Activated naive CD4-positive, alpha-beta T cell (primary cell): ENCODE measurements at regions not wholly inside any gene's neighbourhood (a gene's known extent, or its start where the extent isn't known, plus 50 kb on each side); places are given as distances from the start of the nearest gene placed in this dataset.
"Not testable (repeated sequence)": the region's sequence is repeated elsewhere in the genome, so short reads cannot be mapped to it uniquely, and the experiment has no call there.

ENCODE experiments used
- DNase-seq, 4 experiments: peaks; one replicate each; lab custom pipeline; 2025; lab: John Stamatoyannopoulos, UW

- DNase-seq, result no peak
These were observed 401.2 kb downstream of the THBS2 start for GRCh38 chr6:168852376-168852884.

DNA sequence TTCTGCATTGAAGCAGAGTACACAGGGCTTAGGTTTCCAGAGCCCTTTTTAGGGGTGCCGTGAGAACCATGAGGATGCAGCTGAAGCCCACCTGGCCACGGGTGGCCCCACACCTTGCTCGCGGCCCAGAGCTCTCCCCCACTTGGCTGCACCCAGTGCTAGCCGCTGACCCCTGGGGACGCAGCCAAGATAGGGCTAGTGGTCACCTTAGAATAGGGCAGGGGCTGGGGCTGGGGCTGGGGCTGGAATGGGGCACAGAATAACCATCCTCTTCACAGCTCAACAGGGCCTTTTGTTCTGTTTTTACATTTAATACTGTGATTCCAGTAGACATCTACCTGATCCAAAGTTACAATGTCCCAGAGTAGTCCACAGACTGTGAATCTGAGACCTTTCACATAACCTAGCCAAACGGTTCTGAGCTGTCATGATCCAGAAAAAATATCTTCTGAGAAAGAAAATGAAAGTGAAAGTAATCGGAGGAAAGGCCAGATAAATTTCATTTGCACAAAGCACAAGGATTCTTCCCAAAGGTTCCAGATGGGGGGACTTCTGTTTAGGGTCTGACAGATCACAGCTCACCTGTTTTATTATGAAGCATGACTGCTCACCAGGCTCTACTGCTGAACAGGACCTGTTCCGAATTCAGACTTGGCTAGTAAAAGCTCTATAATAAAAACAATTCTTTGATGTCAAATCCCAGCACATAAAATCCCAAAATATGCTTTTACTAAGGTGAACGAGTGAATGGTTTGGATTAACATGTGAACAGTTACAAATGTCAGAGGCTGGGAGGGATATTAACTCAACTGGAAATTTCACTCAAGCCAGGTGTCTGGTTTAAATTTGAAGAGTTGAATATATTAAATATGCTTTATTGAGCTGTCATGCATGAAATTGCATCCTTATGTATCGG, 401.9 kb downstream of the THBS2 start:
- DNase-seq, result no peak

GRCh38 chr6:168850027-168850736, 403.5 kb downstream of the THBS2 start:
- not testable (repeated sequence) for DNase-seq

GRCh38 chr6:168849459-168849858, 404.2 kb downstream of the THBS2 start:
- DNase-seq, result no peak

DNA sequence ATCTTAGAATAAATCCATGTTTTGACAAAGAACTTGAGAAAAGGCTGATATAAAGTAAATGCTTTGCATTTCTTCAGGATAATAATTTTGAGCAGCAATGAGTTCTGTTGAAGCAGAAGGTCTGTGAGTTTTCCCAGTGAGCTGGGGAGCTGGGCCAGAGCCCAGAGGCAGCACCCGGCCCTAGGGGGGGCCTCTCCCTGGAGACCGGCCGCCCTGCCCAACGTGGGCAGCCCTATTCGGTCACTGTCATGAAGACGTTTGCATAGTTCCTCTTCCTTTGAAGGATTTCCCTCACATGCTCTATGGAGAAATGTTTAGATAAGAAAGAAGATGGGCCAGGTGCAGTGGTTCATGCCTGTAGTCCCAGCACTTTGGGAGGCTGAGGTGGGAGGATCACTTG, 404.8 kb downstream of the THBS2 start:
- no peak for DNase-seq

DNA sequence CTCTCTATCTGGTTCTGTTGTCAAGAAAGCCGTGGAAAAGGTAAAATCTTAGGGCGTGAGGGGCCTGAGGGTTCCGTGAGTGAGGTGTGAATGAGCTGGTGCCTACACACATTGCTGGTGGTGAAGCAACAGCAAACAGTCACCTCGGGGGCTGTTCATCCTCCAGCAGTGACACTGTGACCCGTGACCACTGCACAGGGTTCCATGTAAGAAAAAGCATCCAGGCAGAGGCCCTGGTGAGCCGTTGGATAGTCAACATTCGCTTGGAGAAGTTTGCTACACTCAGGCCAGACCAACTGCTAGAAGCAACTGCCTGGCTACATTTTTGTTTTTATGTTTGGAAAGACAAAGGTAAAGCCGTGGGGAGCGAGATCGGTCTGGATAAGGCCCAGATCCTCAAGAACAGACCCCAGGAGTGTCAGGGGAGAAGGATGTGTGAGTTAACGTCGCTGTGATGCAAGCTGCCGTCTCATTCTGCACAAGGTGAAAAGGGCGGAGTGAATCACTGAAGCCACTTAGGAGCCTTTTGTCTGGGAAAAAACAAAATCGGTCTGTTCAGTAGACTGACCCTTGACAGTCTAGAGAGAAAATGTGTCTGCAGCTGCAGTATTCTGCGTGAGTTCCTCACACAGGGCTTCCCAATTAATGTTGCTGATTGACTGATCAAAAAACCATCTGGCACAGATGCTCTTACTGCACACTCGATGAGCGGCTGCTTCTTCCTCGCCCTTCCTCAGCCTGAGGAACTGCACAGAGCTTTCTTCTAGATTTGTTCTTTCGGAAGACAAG, 404.0 kb downstream of the SMOC2 start:
- no peak for DNase-seq

DNA sequence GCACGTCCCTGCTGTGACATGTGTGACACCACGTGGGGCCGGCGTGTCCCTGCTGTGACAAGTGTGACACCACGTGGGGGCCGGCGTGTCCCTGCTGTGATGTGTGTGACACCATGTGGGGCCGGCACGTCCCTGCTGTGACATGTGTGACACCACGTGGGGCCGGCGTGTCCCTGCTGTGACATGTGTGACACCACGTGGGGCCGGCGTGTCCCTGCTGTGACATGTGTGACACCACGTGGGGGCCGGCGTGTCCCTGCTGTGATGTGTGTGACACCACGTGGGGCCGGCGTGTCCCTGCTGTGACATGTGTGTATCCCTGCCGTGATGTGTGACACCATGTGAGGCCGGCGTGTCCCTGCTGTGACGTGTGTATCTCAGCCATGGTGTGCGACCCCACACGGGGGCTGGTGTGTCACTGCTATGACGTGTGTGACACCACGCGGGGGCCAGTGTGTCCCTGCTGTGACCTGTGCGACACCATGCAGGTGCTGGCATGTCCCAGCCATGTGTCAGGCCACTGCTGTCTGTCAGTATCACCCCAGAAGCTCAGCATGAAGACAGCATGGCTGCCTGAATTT, 401.7 kb downstream of the SMOC2 start:
- not testable (repeated sequence) for DNase-seq

DNA sequence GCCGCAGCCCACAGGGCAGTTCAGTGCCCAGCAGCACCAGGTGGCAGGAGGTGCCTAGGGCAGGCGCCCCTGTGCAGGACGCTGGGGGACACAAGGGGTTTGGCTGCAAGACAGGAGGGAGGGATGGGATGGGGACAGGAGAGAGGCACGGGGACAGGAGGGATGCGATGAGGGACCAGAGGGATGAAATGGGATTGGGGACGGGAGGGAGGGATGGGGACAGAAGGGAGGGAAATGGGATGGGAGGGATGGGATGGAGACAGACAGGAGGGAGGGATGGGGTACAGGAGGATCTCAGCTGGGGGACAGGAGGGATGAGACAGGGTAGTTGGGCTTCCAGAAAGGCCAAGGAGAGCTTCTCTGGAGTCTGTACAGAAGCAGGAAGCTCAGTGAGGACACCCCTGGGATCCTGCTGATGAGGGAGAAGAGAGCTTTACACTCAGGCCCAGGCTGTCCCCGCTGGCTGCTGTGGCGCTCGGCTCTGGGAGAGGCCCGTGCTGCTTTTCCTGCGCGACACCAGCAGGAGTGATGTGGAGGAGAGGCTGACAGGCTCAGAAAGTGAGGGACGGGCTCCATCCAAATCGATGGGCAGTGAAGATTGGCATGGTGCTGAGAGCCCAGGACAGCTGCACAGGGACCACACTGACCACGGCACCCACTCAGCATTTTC, 400.8 kb downstream of the SMOC2 start:
- DNase-seq, result no peak

GRCh38 chr6:168840932-168841331, 399.9 kb downstream of the SMOC2 start:
- DNase-seq, result not testable (repeated sequence)

GRCh38 chr6:168840299-168840698, 399.3 kb downstream of the SMOC2 start:
- DNase-seq, result not testable (repeated sequence)

GRCh38 chr6:168838037-168838399, 397.0 kb downstream of the SMOC2 start:
- no peak for DNase-seq

DNA sequence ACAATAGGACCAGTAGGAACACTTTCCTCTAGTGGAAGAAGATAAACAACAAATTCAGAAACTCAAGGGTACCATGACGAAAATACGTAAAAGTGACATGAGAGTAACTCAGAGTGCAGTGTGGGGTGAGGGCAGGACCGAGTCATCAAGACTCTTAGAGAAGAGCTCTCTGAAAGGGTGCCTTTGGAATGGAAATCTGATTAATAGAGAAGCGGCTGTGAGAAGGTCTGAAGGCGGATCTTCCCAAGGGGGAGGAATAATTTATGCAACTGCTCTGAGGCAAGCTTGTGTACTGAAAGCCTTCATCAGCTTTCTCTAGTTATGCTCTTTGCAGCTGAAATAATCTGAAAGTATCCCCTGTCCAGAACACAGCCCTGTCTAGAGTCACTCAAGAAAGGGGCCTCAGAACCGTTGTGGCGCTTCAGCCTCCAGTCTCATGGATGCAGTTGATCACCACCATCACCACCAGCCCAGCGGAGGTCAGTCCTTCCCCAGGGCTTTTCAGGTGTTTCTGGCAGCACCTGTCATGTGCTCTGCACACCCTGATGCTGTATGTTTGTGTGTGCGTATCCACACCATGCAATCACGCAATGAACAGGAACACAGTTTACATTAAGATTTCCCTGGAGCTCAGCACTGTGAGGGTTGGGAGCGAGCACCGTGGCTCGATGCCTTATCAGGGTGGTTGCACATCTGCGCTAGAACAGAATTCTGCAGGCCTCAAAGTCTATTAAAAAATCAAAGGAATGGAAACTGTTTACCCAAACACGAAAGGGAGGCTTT, 396.5 kb downstream of the SMOC2 start:
- DNase-seq, result no peak

GRCh38 chr6:168835991-168836390, 395.0 kb downstream of the SMOC2 start:
- no peak for DNase-seq

DNA sequence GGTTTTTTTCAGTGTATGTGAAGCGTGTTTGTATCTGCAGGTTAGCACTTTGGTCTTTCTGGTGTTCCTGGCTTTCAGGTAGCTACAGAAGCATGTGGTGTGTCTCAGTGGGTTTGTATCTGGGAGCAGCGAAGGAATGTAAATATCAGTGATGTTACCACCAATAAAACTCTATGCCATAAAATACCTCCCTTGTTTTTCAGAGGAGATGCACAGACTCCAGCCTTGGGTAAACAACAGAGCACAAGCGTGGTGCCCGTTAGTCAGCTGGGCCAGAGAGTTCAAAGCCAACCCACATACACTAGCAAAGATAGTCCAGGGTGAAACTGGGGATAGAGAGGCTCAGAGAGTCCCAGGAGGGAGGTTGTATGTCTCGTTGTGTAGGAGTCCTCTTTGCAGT, 393.8 kb downstream of the SMOC2 start:
- no peak for DNase-seq

DNA sequence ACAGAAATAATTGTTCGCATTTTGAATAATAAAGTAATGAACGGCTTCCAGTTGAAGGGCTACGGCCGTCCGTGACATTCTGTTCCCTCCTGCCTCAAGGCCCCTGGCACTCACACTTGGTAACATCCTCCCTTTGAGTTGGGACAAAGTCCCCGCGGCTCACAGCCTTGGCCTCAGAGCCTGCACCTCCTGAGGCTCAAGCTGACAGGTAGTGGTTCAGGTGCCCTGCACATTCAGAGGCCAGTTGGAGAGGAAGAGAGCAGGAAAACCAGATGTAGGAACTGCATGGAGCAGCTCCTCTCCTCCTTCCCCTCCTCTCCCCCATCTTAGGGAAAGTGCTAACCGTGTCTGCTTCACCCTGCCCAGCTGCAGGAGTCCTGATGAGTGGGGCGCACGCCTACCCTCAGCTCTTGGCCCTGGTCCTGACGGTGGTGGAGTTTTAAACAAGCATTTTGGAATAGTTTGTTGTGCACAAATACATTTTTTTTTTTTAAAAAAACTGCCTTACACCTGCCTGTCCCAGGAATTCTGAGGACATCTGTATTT, 393.1 kb downstream of the SMOC2 start:
- DNase-seq, result no peak

DNA sequence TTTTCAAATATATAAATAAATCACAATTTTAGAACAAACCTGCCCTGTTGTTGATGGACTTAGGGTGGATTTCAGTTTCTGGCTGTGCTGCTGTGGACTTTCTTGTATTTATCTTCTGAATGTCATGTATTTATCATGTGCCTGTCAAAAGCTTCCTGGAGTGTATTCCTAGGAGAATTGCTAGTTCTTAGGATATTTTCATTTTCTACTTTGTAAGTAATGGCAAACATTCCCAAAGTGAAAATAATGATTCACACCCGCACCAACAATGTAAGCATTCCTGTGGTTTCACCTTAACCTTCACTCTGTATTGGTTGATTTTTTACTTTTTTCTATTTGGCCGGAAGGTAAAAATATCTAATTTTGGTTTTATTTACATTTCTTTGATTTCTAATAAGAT, 387.8 kb downstream of the SMOC2 start:
- DNase-seq, result no peak

DNA sequence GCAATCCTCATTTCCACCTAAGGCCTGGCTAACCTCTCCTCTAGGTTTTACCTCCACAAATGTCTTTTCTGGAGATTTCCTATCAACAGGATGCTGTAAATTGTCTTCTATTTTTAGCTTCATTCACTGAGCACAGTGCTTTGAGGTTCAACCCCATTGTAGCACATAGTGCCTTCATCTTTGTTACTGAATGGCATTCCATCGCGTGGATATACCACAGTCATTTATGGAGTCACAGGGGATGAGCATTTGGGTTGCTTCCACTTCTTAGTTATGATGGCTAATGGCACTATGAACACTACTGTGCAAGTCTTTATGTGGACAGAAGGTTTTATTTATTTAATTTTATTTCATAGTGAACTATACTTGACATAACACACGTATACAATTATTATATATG, 387.1 kb downstream of the SMOC2 start:
- no peak for DNase-seq

GRCh38 chr6:168827586-168827871, 386.5 kb downstream of the SMOC2 start:
- no peak for DNase-seq

- DNase-seq, result no peak
These were observed 386.0 kb downstream of the SMOC2 start for GRCh38 chr6:168826726-168827585.

DNA sequence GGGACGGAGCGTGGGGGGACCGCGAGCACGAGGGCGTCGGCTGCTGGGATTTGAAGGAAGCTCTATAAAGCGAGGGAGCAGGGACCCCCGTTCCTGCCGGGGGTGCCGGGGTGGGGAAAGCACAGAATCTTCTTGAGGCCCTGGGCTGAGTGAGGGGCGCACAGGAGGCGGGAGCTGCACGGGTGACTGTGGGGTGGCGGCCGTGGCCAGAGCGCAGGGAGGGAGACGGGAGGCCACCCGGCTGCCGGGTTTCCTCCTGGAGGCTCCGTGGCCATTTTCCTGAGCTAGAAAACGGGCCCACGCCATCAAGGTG, 385.1 kb downstream of the SMOC2 start:
- DNase-seq, result no peak
